ENCODE measurements at regions not wholly inside any gene's neighbourhood (a gene's known extent, or its start where the extent isn't known, plus 50 kb on each side); places are given as distances from the start of the nearest gene placed in this dataset.

DNA sequence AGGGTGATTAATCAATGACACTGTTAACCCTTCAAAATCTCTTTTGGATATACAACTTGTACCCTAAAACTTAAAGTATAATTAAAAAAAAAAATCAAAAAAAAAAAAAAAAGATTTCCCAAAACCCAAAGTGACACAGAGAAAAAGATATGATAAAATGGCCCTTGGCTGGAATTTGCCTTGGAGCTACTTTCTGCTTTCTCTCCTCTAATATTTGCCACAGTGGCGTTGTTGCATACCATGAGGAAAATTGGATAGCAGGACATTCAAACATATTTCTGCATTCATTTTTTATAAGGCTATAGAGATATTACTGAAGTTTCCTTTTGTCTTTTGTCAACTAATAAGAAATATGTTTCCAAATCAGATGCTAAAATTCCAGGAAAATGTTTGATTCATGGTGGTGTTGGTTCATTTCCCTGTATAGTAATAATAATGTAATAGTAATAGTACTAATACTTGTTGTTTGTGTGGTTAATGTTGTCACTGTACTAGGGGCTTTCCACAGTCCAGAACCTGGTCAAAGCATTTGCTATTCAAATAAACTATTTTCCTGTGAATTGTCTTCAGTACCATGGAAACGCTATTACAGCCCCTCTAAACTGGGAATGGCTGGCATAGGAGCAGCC, 441.3 kb upstream of the THBS1 start:
- Histone ChIP-seq H3K9me3 (ENCODE audit: control insufficient read depth in 4 of 4, insufficient read depth in 3 of 4, low read length in 3 of 4) (peaks cover 0 to 2% (median 0%) of the 10 kb centered on the region in 4 donors), H3K4me1 (ENCODE audit: control insufficient read depth in 5 of 5, insufficient read depth in 5 of 5, low read length in 5 of 5) (peaks cover 0 to 22% (median 2%) of the 10 kb centered on the region in 5 donors), H3K9ac (ENCODE audit: insufficient read depth in 1 of 2, low read length in 2 of 2) (no peak overlapping the region), H3K27me3 (ENCODE audit: control insufficient read depth in 3 of 3, insufficient read depth in 3 of 3, low read length in 2 of 3) (no peaks in the 10 kb centered on the region), H3K36me3 (ENCODE audit: control insufficient read depth in 4 of 4, insufficient read depth in 4 of 4, low read length in 4 of 4) (no peaks in the 10 kb centered on the region), H3K4me3 (no peak overlapping the region), H3K27ac (ENCODE audit: low read depth in 1 of 2, low read length in 1 of 2) (peak overlapping the region in 1 of 2 donors; percentile 1)
- ATAC-seq (ENCODE audit: insufficient read depth, low FRiP score) = no peak
- no peak for DNase-seq
- 66 to 68% methylated on average over 2 of the region's 2 CpGs for WGBS, 2 donors
- TF ChIP-seq, protein P1, sequence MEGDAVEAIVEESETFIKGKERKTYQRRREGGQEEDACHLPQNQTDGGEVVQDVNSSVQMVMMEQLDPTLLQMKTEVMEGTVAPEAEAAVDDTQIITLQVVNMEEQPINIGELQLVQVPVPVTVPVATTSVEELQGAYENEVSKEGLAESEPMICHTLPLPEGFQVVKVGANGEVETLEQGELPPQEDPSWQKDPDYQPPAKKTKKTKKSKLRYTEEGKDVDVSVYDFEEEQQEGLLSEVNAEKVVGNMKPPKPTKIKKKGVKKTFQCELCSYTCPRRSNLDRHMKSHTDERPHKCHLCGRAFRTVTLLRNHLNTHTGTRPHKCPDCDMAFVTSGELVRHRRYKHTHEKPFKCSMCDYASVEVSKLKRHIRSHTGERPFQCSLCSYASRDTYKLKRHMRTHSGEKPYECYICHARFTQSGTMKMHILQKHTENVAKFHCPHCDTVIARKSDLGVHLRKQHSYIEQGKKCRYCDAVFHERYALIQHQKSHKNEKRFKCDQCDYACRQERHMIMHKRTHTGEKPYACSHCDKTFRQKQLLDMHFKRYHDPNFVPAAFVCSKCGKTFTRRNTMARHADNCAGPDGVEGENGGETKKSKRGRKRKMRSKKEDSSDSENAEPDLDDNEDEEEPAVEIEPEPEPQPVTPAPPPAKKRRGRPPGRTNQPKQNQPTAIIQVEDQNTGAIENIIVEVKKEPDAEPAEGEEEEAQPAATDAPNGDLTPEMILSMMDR (IDR thresholded peaks at IDR 0.05; ENCODE audit: control extremely low read depth, extremely low read depth) = no peak

DNA sequence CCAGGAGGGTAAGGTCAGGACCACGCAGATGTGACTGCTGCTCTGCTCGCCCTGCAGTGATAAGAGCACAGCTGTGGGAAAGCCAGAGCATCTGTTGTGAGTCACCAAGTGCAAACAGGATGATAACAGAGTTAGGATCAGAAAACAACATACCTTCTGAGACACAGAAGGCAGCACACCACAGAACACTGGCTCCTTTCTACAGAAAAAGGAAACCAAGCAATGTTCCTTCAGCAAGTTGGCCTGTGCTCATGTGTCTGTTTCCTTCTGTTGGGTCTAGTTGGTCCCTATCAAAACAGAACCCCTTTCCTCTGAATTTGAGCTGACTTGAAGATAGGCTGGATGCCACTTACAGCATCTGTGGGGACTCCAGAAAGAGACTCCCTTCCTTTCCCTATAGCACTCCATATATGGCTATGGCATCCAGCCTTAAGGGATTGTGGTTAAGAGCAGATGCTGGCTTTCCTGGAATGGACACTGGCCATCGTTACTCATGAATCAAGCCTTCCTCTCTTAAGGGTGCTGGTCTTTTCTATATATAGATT, 440.7 kb upstream of the THBS1 start:
- Histone ChIP-seq H3K36me3 (ENCODE audit: control insufficient read depth in 4 of 4, insufficient read depth in 4 of 4, low read length in 4 of 4) (no peaks in the 10 kb centered on the region), H3K9ac (ENCODE audit: insufficient read depth in 1 of 2, low read length in 2 of 2) (no peak overlapping the region), H3K4me3 (no peak overlapping the region), H3K9me3 (ENCODE audit: control insufficient read depth in 4 of 4, insufficient read depth in 3 of 4, low read length in 3 of 4) (peaks cover 0 to 2% (median 0%) of the 10 kb centered on the region in 4 donors), H3K27me3 (ENCODE audit: control insufficient read depth in 3 of 3, insufficient read depth in 3 of 3, low read length in 2 of 3) (no peaks in the 10 kb centered on the region), H3K4me1 (ENCODE audit: control insufficient read depth in 5 of 5, insufficient read depth in 5 of 5, low read length in 5 of 5) (peaks cover 0 to 27% (median 2%) of the 10 kb centered on the region in 5 donors), H3K27ac (ENCODE audit: low read depth in 1 of 2, low read length in 1 of 2) (peak overlapping the region in 1 of 2 donors; percentile 1)
- 41 to 45% methylated on average over 3 of the region's 3 CpGs for WGBS, 2 donors
- DNase-seq (no peak), ATAC-seq (ENCODE audit: insufficient read depth, low FRiP score) (peak; percentile 24)
- TF ChIP-seq, protein P1 (IDR thresholded peaks at IDR 0.05; ENCODE audit: control extremely low read depth, extremely low read depth) = no peak

DNA sequence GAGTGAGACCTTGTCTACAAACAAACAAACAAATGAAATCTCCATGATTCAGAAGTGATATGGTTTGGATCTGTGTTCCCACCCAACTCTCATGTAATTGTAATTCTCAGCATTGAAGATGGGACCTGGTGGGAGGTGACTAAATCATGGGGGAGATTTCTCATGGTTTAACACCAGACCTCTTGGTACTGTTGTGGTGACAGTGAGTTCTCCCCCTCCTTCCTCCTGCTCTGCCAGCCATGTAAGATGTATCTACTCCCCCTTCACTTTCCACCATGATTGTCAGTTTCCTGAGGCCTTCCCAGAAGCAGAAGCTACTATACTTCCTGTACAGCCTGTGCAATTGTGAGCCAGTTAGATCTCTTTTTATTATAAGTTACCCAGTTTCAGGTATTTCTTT, 438.4 kb upstream of the THBS1 start:
- Histone ChIP-seq H3K27ac (ENCODE audit: low read depth in 1 of 2, low read length in 1 of 2) (no peak overlapping the region), H3K9ac (ENCODE audit: insufficient read depth in 1 of 2, low read length in 2 of 2) (no peak overlapping the region), H3K9me3 (ENCODE audit: control insufficient read depth in 4 of 4, insufficient read depth in 3 of 4, low read length in 3 of 4) (peaks cover 0 to 2% (median 0%) of the 10 kb centered on the region in 4 donors), H3K4me3 (no peak overlapping the region), H3K27me3 (ENCODE audit: control insufficient read depth in 3 of 3, insufficient read depth in 3 of 3, low read length in 2 of 3) (no peaks in the 10 kb centered on the region), H3K36me3 (ENCODE audit: control insufficient read depth in 4 of 4, insufficient read depth in 4 of 4, low read length in 4 of 4) (no peaks in the 10 kb centered on the region), H3K4me1 (ENCODE audit: control insufficient read depth in 5 of 5, insufficient read depth in 5 of 5, low read length in 5 of 5) (peaks cover 0 to 27% (median 1%) of the 10 kb centered on the region in 5 donors)
- DNase-seq (no peak), ATAC-seq (ENCODE audit: insufficient read depth, low FRiP score) (no peak)
- TF ChIP-seq, protein P1 (IDR thresholded peaks at IDR 0.05; ENCODE audit: control extremely low read depth, extremely low read depth) = no peak
